GM23338 (cell line): ENCODE measurements at regions not wholly inside any gene's neighbourhood (a gene's known extent, or its start where the extent isn't known, plus 50 kb on each side); places are given as distances from the start of the nearest gene placed in this dataset.

ENCODE experiments used
- ATAC-seq: fragments of 200-7000 bp; cut with Tn5 transposase; 3 replicates; pipeline ENCODE4 v1.9.1; 2020
- DNase-seq: peaks from one replicate; pipeline ENCODE4 v3.0.0-alpha.2; 2015; ENCODE audit warnings: low spot score
- H2AFZ ChIP-seq: fragments of 200-600 bp; sonication (generic); 2 replicates; pipeline ENCODE4 v1.8.0; 2016; ENCODE audit warnings: antibody characterized with exemption, mild to moderate bottlenecking, moderate library complexity
- H3F3A ChIP-seq: fragments of 200-600 bp; sonication (generic); replicated peaks from 2 replicates; pipeline ENCODE4 v1.8.0; 2017; ENCODE audit warnings: antibody characterized with exemption, mixed run types, low read depth
- H3K27ac ChIP-seq: fragments of 200-600 bp; sonication (generic); 2 replicates; pipeline ENCODE4 v1.6.1; 2016; ENCODE audit warnings: low read depth
- H3K27me3 ChIP-seq: fragments of 200-600 bp; sonication (generic); 2 replicates; pipeline ENCODE4 v1.8.0; 2016; ENCODE audit warnings: mild to moderate bottlenecking, mixed run types, moderate library complexity; ENCODE audit not compliant: insufficient read depth
- H3K36me3 ChIP-seq: fragments of 200-600 bp; sonication (generic); 2 replicates; pipeline ENCODE4 v1.8.0; 2016; ENCODE audit warnings: mild to moderate bottlenecking; ENCODE audit not compliant: insufficient read depth
- H3K4me1 ChIP-seq: fragments of 200-600 bp; sonication (generic); 2 replicates; pipeline ENCODE4 v1.8.0; 2016; ENCODE audit warnings: mild to moderate bottlenecking, moderate library complexity; ENCODE audit not compliant: insufficient read depth
- H3K4me2 ChIP-seq: fragments of 200-600 bp; sonication (generic); 2 replicates; pipeline ENCODE4 v1.7.1; 2017; ENCODE audit warnings: mixed run types
- H3K4me3 ChIP-seq: fragments of 200-600 bp; sonication (generic); 2 replicates; pipeline ENCODE4 v1.6.1; 2016; ENCODE audit warnings: mixed run types
- H3K79me2 ChIP-seq: fragments of 200-600 bp; sonication (generic); replicated peaks from 2 replicates; pipeline ENCODE4 v1.8.0; 2017; ENCODE audit warnings: mild to moderate bottlenecking; ENCODE audit not compliant: insufficient read depth
- H3K9me2 ChIP-seq: fragments of 200-600 bp; sonication (generic); 2 replicates; pipeline ENCODE4 v1.8.0; 2017; ENCODE audit not compliant: insufficient read depth
- H4K20me1 ChIP-seq: fragments of 200-600 bp; sonication (generic); replicated peaks from 2 replicates; pipeline ENCODE4 v1.8.0; 2017; ENCODE audit warnings: mild to moderate bottlenecking; ENCODE audit not compliant: insufficient read depth
- H3K27ac Mint-ChIP-seq: 2 replicates; pipeline ENCODE4 v1.8.0; 2020; ENCODE audit warnings: inconsistent platforms, mild to moderate bottlenecking, moderate library complexity, mixed read lengths
- H3K27me3 Mint-ChIP-seq: 3 replicates; pipeline ENCODE4 v1.8.0; 2022; ENCODE audit warnings: low read depth, mild to moderate bottlenecking, moderate library complexity, mixed read lengths, inconsistent platforms; ENCODE audit not compliant: insufficient read depth, poor library complexity
- H3K36me3 Mint-ChIP-seq: 3 replicates; pipeline ENCODE4 v1.8.0; 2021; ENCODE audit warnings: low read depth, mild to moderate bottlenecking, inconsistent platforms, moderate library complexity, mixed read lengths
- H3K4me1 Mint-ChIP-seq: 3 replicates; pipeline ENCODE4 v1.8.0; 2020; ENCODE audit warnings: mild to moderate bottlenecking, inconsistent platforms, mixed read lengths
- H3K4me3 Mint-ChIP-seq: 3 replicates; pipeline ENCODE4 v1.8.0; 2021; ENCODE audit warnings: moderate library complexity, mild to moderate bottlenecking, inconsistent platforms, mixed read lengths
- H3K9me3 Mint-ChIP-seq: 3 replicates; pipeline ENCODE4 v1.8.0; 2020; ENCODE audit warnings: moderate library complexity, mild to moderate bottlenecking, inconsistent platforms, mixed read lengths
- CREB1 ChIP-seq: fragments of 250-450 bp; sonication (Bioruptor Pico); IDR thresholded peaks from 2 replicates; pipeline ENCODE4 v1.5.0; 2020; ENCODE audit warnings: low read depth, mild to moderate bottlenecking, moderate library complexity
- CTCF ChIP-seq, 2 experiments: fragments of 200-600 bp in 1 of 2; sonication (generic) in 1 of 2; conservative IDR thresholded peaks; 2 replicates each; pipeline versions ENCODE4 v1.5.1 to v1.6.1; 2016 to 2017; ENCODE audit warnings: antibody characterized with exemption in 2 of 2, low read depth in 2 of 2, mild to moderate bottlenecking in 2 of 2, moderate library complexity in 1 of 2
- ETS1 ChIP-seq: IDR thresholded peaks from 2 replicates; pipeline ENCODE4 v1.6.1; 2016; ENCODE audit warnings: antibody characterized with exemption
- EZH2 ChIP-seq: fragments of 200-600 bp; sonication (generic); IDR thresholded peaks from one replicate; pipeline ENCODE4 v1.8.0; 2017; ENCODE audit warnings: antibody characterized with exemption, mild to moderate bottlenecking, low read depth; ENCODE audit not compliant: unreplicated experiment
- EZH2phosphoT487 ChIP-seq: fragments of 200-600 bp; sonication (generic); IDR thresholded peaks from one replicate; pipeline ENCODE4 v1.8.1; 2018; ENCODE audit warnings: antibody characterized with exemption; ENCODE audit not compliant: unreplicated experiment
- JUNB ChIP-seq: IDR thresholded peaks from one replicate; pipeline ENCODE4 v1.6.1; 2016; ENCODE audit warnings: antibody characterized with exemption; ENCODE audit not compliant: unreplicated experiment
- NANOG ChIP-seq: IDR thresholded peaks from 2 replicates; pipeline ENCODE4 v1.6.1; 2016; ENCODE audit warnings: antibody characterized with exemption, borderline replicate concordance
- POLR2AphosphoS5 ChIP-seq: IDR thresholded peaks from 2 replicates; pipeline ENCODE4 v1.6.1; 2016; ENCODE audit warnings: antibody characterized with exemption, low read depth
- REST ChIP-seq: IDR thresholded peaks from one replicate; pipeline ENCODE4 v1.6.1; 2018; ENCODE audit warnings: antibody characterized with exemption; ENCODE audit not compliant: unreplicated experiment
- STAT1 ChIP-seq: IDR thresholded peaks from one replicate; pipeline ENCODE4 v1.6.1; 2016; ENCODE audit warnings: antibody characterized with exemption; ENCODE audit not compliant: unreplicated experiment
- ZNF114 ChIP-seq: fragments of 250-450 bp; sonication (Bioruptor Pico); IDR thresholded peaks from 2 replicates; pipeline ENCODE4 v1.5.0; 2020; ENCODE audit warnings: mild to moderate bottlenecking, moderate library complexity
- ZNF331 ChIP-seq: fragments of 250-450 bp; sonication (Bioruptor Pico); IDR thresholded peaks from 2 replicates; pipeline ENCODE4 v1.5.0; 2020; ENCODE audit warnings: low read depth, mild to moderate bottlenecking, moderate library complexity
- ZNF462 ChIP-seq: fragments of 250-450 bp; sonication (Bioruptor Pico); IDR thresholded peaks from 2 replicates; pipeline ENCODE4 v1.5.0; 2020; ENCODE audit warnings: mild to moderate bottlenecking, moderate library complexity

GRCh38 chr3:177493091-177493490 is 295.8 kb upstream of the TBL1XR1 start:
- Histone ChIP-seq H3K4me3 (no peak overlapping the region), H3K36me3 (no peaks in the 10 kb centered on the region), H3K4me1 (no peaks in the 10 kb centered on the region), H2AFZ (no peak overlapping the region), H3F3A (no peaks in the 10 kb centered on the region), H3K4me2 (no peak overlapping the region), H4K20me1 (no peaks in the 10 kb centered on the region), H3K27ac (no peak overlapping the region), H3K27me3 (no peaks in the 10 kb centered on the region), H3K79me2 (no peaks in the 10 kb centered on the region), H3K9me2 (no peaks in the 10 kb centered on the region)
- Mint-ChIP-seq H3K4me3 (no peak overlapping the region), H3K4me1 (peaks cover 9% of the 10 kb centered on the region), H3K9me3 (no peaks in the 10 kb centered on the region), H3K36me3 (no peaks in the 10 kb centered on the region), H3K27ac (no peak overlapping the region), H3K27me3 (peaks cover 2% of the 10 kb centered on the region)
- TF ChIP-seq EZH2phosphoT487 (no peak), REST (no peak), ZNF331 (CRISPR knock-in tag) (no peak), CREB1 (no peak), POLR2AphosphoS5 (no peak), ZNF462 (no peak), CTCF (conservative IDR thresholded peaks at IDR 0.05; ENCODE audit: low read depth in 2 of 2) (no peak), ETS1 (no peak), EZH2 (no peak), JUNB (no peak), ZNF114 (no peak), NANOG (no peak), STAT1 (no peak)
- no peak for DNase-seq
- ATAC-seq: no peak
